ENCODE measurements at regions not wholly inside any gene's neighbourhood (a gene's known extent, or its start where the extent isn't known, plus 50 kb on each side); places are given as distances from the start of the nearest gene placed in this dataset.
A peak's percentile ranks its signal among the peaks of the same experiment; 100 is the strongest.

GRCh38 chr4:157787618-157788017 lies 385.2 kb downstream of the GASK1B start:
- Histone ChIP-seq H3K36me3 (ENCODE audit: control insufficient read depth in 4 of 4, insufficient read depth in 3 of 4, low read depth in 1 of 4, low read length in 3 of 4) (no peaks in the 10 kb centered on the region), H3K27ac (ENCODE audit: low read depth in 1 of 2, low read length in 2 of 2) (no peak overlapping the region), H3K9me3 (ENCODE audit: control insufficient read depth in 4 of 4, low read length in 3 of 4) (peaks cover 0 to 2% (median 0%) of the 10 kb centered on the region in 4 donors), H3K9ac (ENCODE audit: low read depth in 1 of 2, low read length in 2 of 2) (no peak overlapping the region), H3K4me3 (ENCODE audit: low read depth in 1 of 3, low read length in 3 of 3) (no peak overlapping the region), H3K27me3 (ENCODE audit: control insufficient read depth in 4 of 4, insufficient read depth in 4 of 4, low read length in 3 of 4) (no peaks in the 10 kb centered on the region), H3K4me1 (ENCODE audit: control insufficient read depth in 4 of 4, insufficient read depth in 4 of 4, low read length in 3 of 4) (no peaks in the 10 kb centered on the region)
- 87% methylated on average over 2 of the region's 2 CpGs for WGBS
- no peak for TF ChIP-seq NR2F2 (IDR thresholded peaks at IDR 0.05)
- no peak for TF ChIP-seq RXRA (IDR thresholded peaks at IDR 0.05)
- TF ChIP-seq JUND (IDR thresholded peaks at IDR 0.05), result no peak
- no peak for TF ChIP-seq EGR1 (IDR thresholded peaks at IDR 0.05; ENCODE audit: low read depth in 2 of 2)
- no peak for TF ChIP-seq HNF4A (conservative IDR thresholded peaks at IDR 0.05)
- TF ChIP-seq HNF4G (IDR thresholded peaks at IDR 0.05), result no peak
- TF ChIP-seq, protein P1, sequence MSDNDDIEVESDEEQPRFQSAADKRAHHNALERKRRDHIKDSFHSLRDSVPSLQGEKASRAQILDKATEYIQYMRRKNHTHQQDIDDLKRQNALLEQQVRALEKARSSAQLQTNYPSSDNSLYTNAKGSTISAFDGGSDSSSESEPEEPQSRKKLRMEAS (IDR thresholded peaks at IDR 0.05), result no peak
- TF ChIP-seq FOXA2 (IDR thresholded peaks at IDR 0.05), result no peak
- TF ChIP-seq YY1 (IDR thresholded peaks at IDR 0.05), result no peak
- TF ChIP-seq, protein P2, sequence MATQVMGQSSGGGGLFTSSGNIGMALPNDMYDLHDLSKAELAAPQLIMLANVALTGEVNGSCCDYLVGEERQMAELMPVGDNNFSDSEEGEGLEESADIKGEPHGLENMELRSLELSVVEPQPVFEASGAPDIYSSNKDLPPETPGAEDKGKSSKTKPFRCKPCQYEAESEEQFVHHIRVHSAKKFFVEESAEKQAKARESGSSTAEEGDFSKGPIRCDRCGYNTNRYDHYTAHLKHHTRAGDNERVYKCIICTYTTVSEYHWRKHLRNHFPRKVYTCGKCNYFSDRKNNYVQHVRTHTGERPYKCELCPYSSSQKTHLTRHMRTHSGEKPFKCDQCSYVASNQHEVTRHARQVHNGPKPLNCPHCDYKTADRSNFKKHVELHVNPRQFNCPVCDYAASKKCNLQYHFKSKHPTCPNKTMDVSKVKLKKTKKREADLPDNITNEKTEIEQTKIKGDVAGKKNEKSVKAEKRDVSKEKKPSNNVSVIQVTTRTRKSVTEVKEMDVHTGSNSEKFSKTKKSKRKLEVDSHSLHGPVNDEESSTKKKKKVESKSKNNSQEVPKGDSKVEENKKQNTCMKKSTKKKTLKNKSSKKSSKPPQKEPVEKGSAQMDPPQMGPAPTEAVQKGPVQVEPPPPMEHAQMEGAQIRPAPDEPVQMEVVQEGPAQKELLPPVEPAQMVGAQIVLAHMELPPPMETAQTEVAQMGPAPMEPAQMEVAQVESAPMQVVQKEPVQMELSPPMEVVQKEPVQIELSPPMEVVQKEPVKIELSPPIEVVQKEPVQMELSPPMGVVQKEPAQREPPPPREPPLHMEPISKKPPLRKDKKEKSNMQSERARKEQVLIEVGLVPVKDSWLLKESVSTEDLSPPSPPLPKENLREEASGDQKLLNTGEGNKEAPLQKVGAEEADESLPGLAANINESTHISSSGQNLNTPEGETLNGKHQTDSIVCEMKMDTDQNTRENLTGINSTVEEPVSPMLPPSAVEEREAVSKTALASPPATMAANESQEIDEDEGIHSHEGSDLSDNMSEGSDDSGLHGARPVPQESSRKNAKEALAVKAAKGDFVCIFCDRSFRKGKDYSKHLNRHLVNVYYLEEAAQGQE (IDR thresholded peaks at IDR 0.05), result no peak
- DNase-seq (ENCODE audit: low spot score), result no peak

DNA sequence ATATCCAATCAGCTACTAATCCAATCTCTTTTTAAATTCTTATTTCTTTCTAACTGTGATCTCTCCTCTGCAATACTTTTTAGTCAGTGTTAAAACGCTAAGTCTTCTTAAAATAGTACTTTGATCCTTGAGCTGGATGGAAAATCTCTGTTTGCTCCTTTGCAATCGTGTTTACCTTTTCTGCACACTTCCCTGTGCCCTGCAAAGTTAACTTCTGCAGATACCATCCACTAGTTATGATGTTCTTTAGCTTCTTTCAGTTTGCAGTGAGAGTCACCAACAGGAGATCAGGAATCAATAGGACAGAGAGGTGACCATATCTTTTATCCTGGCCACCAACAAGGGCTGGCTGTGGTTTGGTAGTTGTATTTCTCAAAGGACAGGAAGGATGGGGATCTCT lies 391.5 kb downstream of the GASK1B start:
- H3K36me3 ChIP-seq (ENCODE audit: control insufficient read depth in 4 of 4, insufficient read depth in 3 of 4, low read depth in 1 of 4, low read length in 3 of 4), result no peaks in the 10 kb centered on the region
- no peak for DNase-seq (ENCODE audit: low spot score)
- peak; percentile 68 to 75 for TF ChIP-seq HNF4A (conservative IDR thresholded peaks at IDR 0.05)
- no peak for TF ChIP-seq YY1 (IDR thresholded peaks at IDR 0.05)
- peak; percentile 20 for TF ChIP-seq FOXA1 (IDR thresholded peaks at IDR 0.05)
- TF ChIP-seq, protein P3, sequence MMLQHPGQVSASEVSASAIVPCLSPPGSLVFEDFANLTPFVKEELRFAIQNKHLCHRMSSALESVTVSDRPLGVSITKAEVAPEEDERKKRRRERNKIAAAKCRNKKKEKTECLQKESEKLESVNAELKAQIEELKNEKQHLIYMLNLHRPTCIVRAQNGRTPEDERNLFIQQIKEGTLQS (IDR thresholded peaks at IDR 0.05), result no peak
- TF ChIP-seq, protein P2 (IDR thresholded peaks at IDR 0.05), result no peak
- TF ChIP-seq EGR1 (IDR thresholded peaks at IDR 0.05; ENCODE audit: low read depth in 2 of 2), result no peak
- TF ChIP-seq FOXA2 (IDR thresholded peaks at IDR 0.05), result no peak
- peak in 1 of 2 donors; percentile 12 for TF ChIP-seq RXRA (IDR thresholded peaks at IDR 0.05)
- peak; percentile 23 to 28 for TF ChIP-seq RAD21 (IDR thresholded peaks at IDR 0.05)
- TF ChIP-seq, protein P4, sequence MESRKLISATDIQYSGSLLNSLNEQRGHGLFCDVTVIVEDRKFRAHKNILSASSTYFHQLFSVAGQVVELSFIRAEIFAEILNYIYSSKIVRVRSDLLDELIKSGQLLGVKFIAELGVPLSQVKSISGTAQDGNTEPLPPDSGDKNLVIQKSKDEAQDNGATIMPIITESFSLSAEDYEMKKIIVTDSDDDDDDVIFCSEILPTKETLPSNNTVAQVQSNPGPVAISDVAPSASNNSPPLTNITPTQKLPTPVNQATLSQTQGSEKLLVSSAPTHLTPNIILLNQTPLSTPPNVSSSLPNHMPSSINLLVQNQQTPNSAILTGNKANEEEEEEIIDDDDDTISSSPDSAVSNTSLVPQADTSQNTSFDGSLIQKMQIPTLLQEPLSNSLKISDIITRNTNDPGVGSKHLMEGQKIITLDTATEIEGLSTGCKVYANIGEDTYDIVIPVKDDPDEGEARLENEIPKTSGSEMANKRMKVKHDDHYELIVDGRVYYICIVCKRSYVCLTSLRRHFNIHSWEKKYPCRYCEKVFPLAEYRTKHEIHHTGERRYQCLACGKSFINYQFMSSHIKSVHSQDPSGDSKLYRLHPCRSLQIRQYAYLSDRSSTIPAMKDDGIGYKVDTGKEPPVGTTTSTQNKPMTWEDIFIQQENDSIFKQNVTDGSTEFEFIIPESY (IDR thresholded peaks at IDR 0.05), result no peak
- peak; percentile 21 for TF ChIP-seq HNF4G (IDR thresholded peaks at IDR 0.05)
- TF ChIP-seq, protein P1 (IDR thresholded peaks at IDR 0.05), result no peak
- no peak for TF ChIP-seq TAF1 (conservative IDR thresholded peaks at IDR 0.05)
- no peak for TF ChIP-seq NR2F2 (IDR thresholded peaks at IDR 0.05)
- peak; percentile 79 for TF ChIP-seq SP1 (IDR thresholded peaks at IDR 0.05)
- TF ChIP-seq GABPA (IDR thresholded peaks at IDR 0.05 in 1 of 2, conservative IDR thresholded peaks at IDR 0.05 in 1 of 2), result no peak
- TF ChIP-seq, protein P5, sequence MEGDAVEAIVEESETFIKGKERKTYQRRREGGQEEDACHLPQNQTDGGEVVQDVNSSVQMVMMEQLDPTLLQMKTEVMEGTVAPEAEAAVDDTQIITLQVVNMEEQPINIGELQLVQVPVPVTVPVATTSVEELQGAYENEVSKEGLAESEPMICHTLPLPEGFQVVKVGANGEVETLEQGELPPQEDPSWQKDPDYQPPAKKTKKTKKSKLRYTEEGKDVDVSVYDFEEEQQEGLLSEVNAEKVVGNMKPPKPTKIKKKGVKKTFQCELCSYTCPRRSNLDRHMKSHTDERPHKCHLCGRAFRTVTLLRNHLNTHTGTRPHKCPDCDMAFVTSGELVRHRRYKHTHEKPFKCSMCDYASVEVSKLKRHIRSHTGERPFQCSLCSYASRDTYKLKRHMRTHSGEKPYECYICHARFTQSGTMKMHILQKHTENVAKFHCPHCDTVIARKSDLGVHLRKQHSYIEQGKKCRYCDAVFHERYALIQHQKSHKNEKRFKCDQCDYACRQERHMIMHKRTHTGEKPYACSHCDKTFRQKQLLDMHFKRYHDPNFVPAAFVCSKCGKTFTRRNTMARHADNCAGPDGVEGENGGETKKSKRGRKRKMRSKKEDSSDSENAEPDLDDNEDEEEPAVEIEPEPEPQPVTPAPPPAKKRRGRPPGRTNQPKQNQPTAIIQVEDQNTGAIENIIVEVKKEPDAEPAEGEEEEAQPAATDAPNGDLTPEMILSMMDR (IDR thresholded peaks at IDR 0.05; ENCODE audit: low read depth, low read length, missing input control), result no peak
- peak in 1 of 2 donors; percentile 23 for TF ChIP-seq JUND (IDR thresholded peaks at IDR 0.05)
- no peak overlapping the region for H3K9ac ChIP-seq (ENCODE audit: low read depth in 1 of 2, low read length in 2 of 2)
- H3K27ac ChIP-seq (ENCODE audit: low read depth in 1 of 2, low read length in 2 of 2), result no peak overlapping the region
- no peak overlapping the region for H3K4me3 ChIP-seq (ENCODE audit: low read depth in 1 of 3, low read length in 3 of 3)
- H3K27me3 ChIP-seq (ENCODE audit: control insufficient read depth in 4 of 4, insufficient read depth in 4 of 4, low read length in 3 of 4), result no peaks in the 10 kb centered on the region
- peaks cover 0 to 2% (median 0%) of the 10 kb centered on the region in 4 donors for H3K9me3 ChIP-seq (ENCODE audit: control insufficient read depth in 4 of 4, low read length in 3 of 4)
- peaks cover 0 to 15% (median 8%) of the 10 kb centered on the region in 4 donors for H3K4me1 ChIP-seq (ENCODE audit: control insufficient read depth in 4 of 4, insufficient read depth in 4 of 4, low read length in 3 of 4)
- WGBS, result 27% methylated on average over 2 of the region's 2 CpGs
